Fibroblast of lung (primary cell): ENCODE measurements at regions not wholly inside any gene's neighbourhood (a gene's known extent, or its start where the extent isn't known, plus 50 kb on each side); places are given as distances from the start of the nearest gene placed in this dataset.

ENCODE experiments used
- CTCF ChIP-seq, 2 donors: IDR thresholded peaks in 1 of 2; conservative IDR thresholded peaks in 1 of 2; 1 replicate in 1 of 2; 2 replicates in 1 of 2; pipeline ENCODE4 v1.5.1; 2011 to 2012; ENCODE audit warnings: low read length in 2 of 2, control low read depth in 1 of 2, inconsistent platforms in 1 of 2, low read depth in 1 of 2, mild to moderate bottlenecking in 1 of 2
- EZH2 ChIP-seq: IDR thresholded peaks from 2 replicates; pipeline ENCODE4 v1.5.1; 2012; ENCODE audit warnings: low read length, control low read depth, mild to moderate bottlenecking; ENCODE audit errors: missing control alignments

- TF ChIP-seq EZH2, result no peak
- no peak for TF ChIP-seq CTCF (conservative IDR thresholded peaks at IDR 0.05 in 1 of 2, IDR thresholded peaks at IDR 0.05 in 1 of 2; ENCODE audit: low read depth in 1 of 2, low read length in 2 of 2)
These were observed 157.7 kb upstream of the KITLG start for GRCh38 chr12:88737838-88738472.
